Endothelial cell of umbilical vein (primary cell): ENCODE measurements at regions not wholly inside any gene's neighbourhood (a gene's known extent, or its start where the extent isn't known, plus 50 kb on each side); places are given as distances from the start of the nearest gene placed in this dataset.

ENCODE experiments used
- BruUV-seq: library from RNA; stranded (reverse); fragments of 400-500 nt; replicated peaks from 2 replicates; lab custom pipeline; 2021; lab: Mats Ljungman, UMichigan
- CTCF ChIA-PET: fragments of 300-600, 350-600 bp; sonication (Branson Sonifier 250); formaldehyde crosslinking; loops from one replicate; lab custom pipeline; 2021; ENCODE audit warnings: antibody characterized with exemption, inconsistent platforms; lab: Charles Lee
- POLR2A ChIA-PET: fragments of 300-600, 350-600 bp; sonication (Branson Sonifier 250); formaldehyde crosslinking; loops from one replicate; lab custom pipeline; 2021; ENCODE audit warnings: antibody characterized with exemption, inconsistent platforms; lab: Charles Lee
- DNase-seq: peaks from one replicate; pipeline ENCODE4 v3.0.0-alpha.2; 2011; ENCODE audit warnings: low read depth, low spot score
- FAIRE-seq: peaks from 2 replicates; lab custom pipeline; 2011; peaks lifted over from hg19 to GRCh38; lab: Jason Lieb, UNC
- H2AFZ ChIP-seq: 2 replicates; pipeline ENCODE4 v1.6.0; 2012; ENCODE audit warnings: low read depth, low read length, control low read depth, inconsistent platforms
- H3K27ac ChIP-seq: 2 replicates; pipeline ENCODE4 v1.5.1; 2011; ENCODE audit warnings: low read depth, mild to moderate bottlenecking, control low read depth, low read length, moderate library complexity; ENCODE audit not compliant: insufficient read depth
- H3K27me3 ChIP-seq, 2 experiments: 2 replicates each; pipeline versions ENCODE4 v1.6.0 to v1.6.1; 2011; ENCODE audit warnings: low read length in 2 of 2, mixed read lengths in 1 of 2; ENCODE audit not compliant: control insufficient read depth in 2 of 2, insufficient read depth in 2 of 2
- H3K36me3 ChIP-seq, 2 experiments: 2 replicates in 1 of 2; 3 replicates in 1 of 2; pipeline ENCODE4 v1.5.1; 2011; ENCODE audit warnings: low read length in 2 of 2, mild to moderate bottlenecking in 1 of 2, moderate library complexity in 1 of 2; ENCODE audit not compliant: control insufficient read depth in 2 of 2, insufficient read depth in 2 of 2; ENCODE audit errors: extremely low read depth in 1 of 2
- H3K4me1 ChIP-seq: 3 replicates; pipeline ENCODE4 v1.5.1; 2011; ENCODE audit warnings: mild to moderate bottlenecking, low read length; ENCODE audit not compliant: control insufficient read depth, insufficient read depth; ENCODE audit errors: extremely low read depth
- H3K4me2 ChIP-seq: 2 replicates; pipeline ENCODE4 v1.6.1; 2011; ENCODE audit warnings: low read length, control low read depth, mixed read lengths; ENCODE audit not compliant: insufficient read depth
- H3K4me3 ChIP-seq, 3 experiments: fragments of 200-600 bp in 1 of 3; sonication (generic), shearing (Covaris generic) in 1 of 3; replicated peaks in 1 of 3; 2 replicates each; pipeline ENCODE4 v1.5.1; 2011 to 2016; ENCODE audit warnings: control low read depth in 3 of 3, low read length in 3 of 3, mild to moderate bottlenecking in 2 of 3, inconsistent platforms in 1 of 3, low read depth in 1 of 3, moderate library complexity in 1 of 3; ENCODE audit not compliant: insufficient read depth in 1 of 3
- H3K79me2 ChIP-seq: 2 replicates; pipeline ENCODE4 v1.6.0; 2012; ENCODE audit warnings: low read length, inconsistent platforms; ENCODE audit not compliant: control insufficient read depth, insufficient read depth
- H3K9ac ChIP-seq: replicated peaks from 2 replicates; pipeline ENCODE3; 2011; ENCODE audit warnings: low read length, control low read depth; ENCODE audit not compliant: insufficient read depth; ENCODE audit errors: extremely low read depth
- H3K9me1 ChIP-seq: replicated peaks from 3 replicates; pipeline ENCODE4 v1.6.0; 2011; ENCODE audit warnings: mild to moderate bottlenecking, low read length; ENCODE audit not compliant: control insufficient read depth, insufficient read depth; ENCODE audit errors: extremely low read depth
- H3K9me3 ChIP-seq: replicated peaks from 2 replicates; pipeline ENCODE4 v1.5.1; 2012; ENCODE audit warnings: low read length, inconsistent platforms; ENCODE audit not compliant: control insufficient read depth, insufficient read depth
- H4K20me1 ChIP-seq: replicated peaks from 2 replicates; pipeline ENCODE3; 2011; ENCODE audit warnings: mild to moderate bottlenecking, low read length; ENCODE audit not compliant: control insufficient read depth, insufficient read depth; ENCODE audit errors: extremely low read depth
- CTCF ChIP-seq, 2 donors: IDR thresholded peaks; 1 replicate in 1 of 2; 2 replicates in 1 of 2; pipeline ENCODE4 v1.5.1; 2011; ENCODE audit warnings: low read length in 2 of 2, mild to moderate bottlenecking in 2 of 2, moderate library complexity in 2 of 2, control low read depth in 1 of 2, inconsistent platforms in 1 of 2, low read depth in 1 of 2; ENCODE audit not compliant: insufficient read depth in 1 of 2; ENCODE audit errors: extremely low read depth in 1 of 2
- EZH2 ChIP-seq: IDR thresholded peaks from 2 replicates; pipeline ENCODE4 v1.6.1; 2012; ENCODE audit warnings: borderline replicate concordance, low read depth, mild to moderate bottlenecking, moderate library complexity, low read length, inconsistent platforms; ENCODE audit not compliant: severe bottlenecking
- FOS ChIP-seq: IDR thresholded peaks from 2 replicates; pipeline ENCODE4 v1.6.1; 2011; ENCODE audit warnings: mild to moderate bottlenecking, low read length, moderate library complexity, borderline replicate concordance; ENCODE audit not compliant: insufficient read depth
- GATA2 ChIP-seq: IDR thresholded peaks from 2 replicates; pipeline ENCODE4 v1.7.0; 2011; ENCODE audit warnings: low read depth, mild to moderate bottlenecking, moderate library complexity, mixed read lengths, low read length; ENCODE audit not compliant: insufficient read length, insufficient read depth
- JUN ChIP-seq: IDR thresholded peaks from 2 replicates; pipeline ENCODE4 v1.6.1; 2011; ENCODE audit warnings: borderline replicate concordance, low read depth; ENCODE audit not compliant: insufficient read length, insufficient read depth
- MAX ChIP-seq: IDR thresholded peaks from 2 replicates; pipeline ENCODE4 v1.6.1; 2011; ENCODE audit not compliant: insufficient read depth, insufficient read length
- MYC ChIP-seq: IDR thresholded peaks from one replicate; pipeline ENCODE4 v1.6.1; 2011; ENCODE audit warnings: mild to moderate bottlenecking, low read depth, low read length
- POLR2A ChIP-seq: IDR thresholded peaks from 2 replicates; pipeline ENCODE4 v1.6.1; 2012; ENCODE audit warnings: low read depth, mild to moderate bottlenecking, control low read depth, low read length
- POLR2AphosphoS5 ChIP-seq: IDR thresholded peaks from 2 replicates; pipeline ENCODE4 v1.6.1; 2012; ENCODE audit warnings: low read depth, mild to moderate bottlenecking, control low read depth, low read length, moderate library complexity; ENCODE audit not compliant: insufficient read depth
- dilution Hi-C: fragments of 300-500 bp; cut with MboI; formaldehyde crosslinking; loops from one replicate; pipeline ENCODE4 v1.15.0; 2019; ENCODE audit warnings: low sequenced_read_pairs; ENCODE audit not compliant: extremely low pct_ligation_motif_present
- intact Hi-C: fragments of 100-400 bp; cut with micrococcal nuclease; formaldehyde crosslinking; loops from one replicate; pipeline ENCODE4 v1.10.0; 2022

- TF ChIP-seq GATA2 (no peak), MAX (no peak), JUN (no peak), EZH2 (no peak), POLR2A (no peak), FOS (no peak), MYC (no peak), CTCF (IDR thresholded peaks at IDR 0.05; ENCODE audit: extremely low read depth in 1 of 2, insufficient read depth in 1 of 2, low read depth in 1 of 2, low read length in 2 of 2) (no peak), POLR2AphosphoS5 (no peak)
- CTCF ChIA-PET: no interaction called here
- H3K79me2 ChIP-seq: no peaks in the 10 kb centered on the region
Observed at GRCh38 chr15:29911705-29912104, 89.4 kb upstream of the TJP1 start.

More at GRCh38 chr15:29911705-29912104, 89.4 kb upstream of the TJP1 start:
- no peak overlapping the region for H3K9ac ChIP-seq
- DNase-seq (no peak), FAIRE-seq (no peak)
- no peaks in the 10 kb centered on the region for H3K9me1 ChIP-seq
- dilution Hi-C loops (no loop called here), intact Hi-C loops (no loop called here)
- POLR2A ChIA-PET: no interaction called here
- H3K4me1 ChIP-seq: no peaks in the 10 kb centered on the region
- no peak overlapping the region for H3K4me3 ChIP-seq
- no peak overlapping the region for H3K4me2 ChIP-seq
- H2AFZ ChIP-seq: no peak overlapping the region
- H3K27ac ChIP-seq: no peak overlapping the region
- BruUV-seq: no TSS peak
- H3K27me3 ChIP-seq: peaks cover 0 to 2% of the 10 kb centered on the region in 2 experiments
- H3K36me3 ChIP-seq: no peaks in the 10 kb centered on the region
- no peaks in the 10 kb centered on the region for H4K20me1 ChIP-seq
- no peaks in the 10 kb centered on the region for H3K9me3 ChIP-seq
